ENCODE measurements at regions not wholly inside any gene's neighbourhood (a gene's known extent, or its start where the extent isn't known, plus 50 kb on each side); places are given as distances from the start of the nearest gene placed in this dataset.

GRCh38 chr15:98326804-98327203 is 321.5 kb upstream of the IGF1R start:
- Histone ChIP-seq H4K20me1 (ENCODE audit: control insufficient read depth, insufficient read depth, low read length, poor library complexity, severe bottlenecking) (no peaks in the 10 kb centered on the region), H3K4me2 (replicated peaks; ENCODE audit: low read depth, low read length, poor library complexity, severe bottlenecking) (no peak overlapping the region), H3K27me3 (replicated peaks in 1 of 4; ENCODE audit: control extremely low read depth in 1 of 4, control insufficient read depth in 3 of 4, insufficient read depth in 4 of 4, low read length in 3 of 4) (peaks cover 0 to 2% (median 0%) of the 10 kb centered on the region in 4 experiments), H3K4me3 (ENCODE audit: control extremely low read depth in 1 of 5, extremely low read depth in 1 of 5, insufficient read depth in 1 of 5, low read depth in 2 of 5, low read length in 4 of 5) (no peak overlapping the region), H3K36me3 (replicated peaks in 1 of 2; ENCODE audit: control extremely low read depth in 1 of 2, control insufficient read depth in 1 of 2, extremely low read depth in 1 of 2, insufficient read depth in 2 of 2, low read length in 1 of 2) (no peaks in the 10 kb centered on the region), H3K79me2 (ENCODE audit: control insufficient read depth, insufficient read depth, low read length) (no peaks in the 10 kb centered on the region), H3K27ac (ENCODE audit: low read length in 2 of 2) (no peak overlapping the region), H3K4me1 (ENCODE audit: control insufficient read depth in 2 of 2, insufficient read depth in 2 of 2, low read length in 2 of 2) (no peaks in the 10 kb centered on the region), H3K9me3 (ENCODE audit: control extremely low read depth in 1 of 3, control insufficient read depth in 2 of 3, insufficient read depth in 1 of 3, low read length in 2 of 3) (peaks cover 0 to 6% (median 6%) of the 10 kb centered on the region in 3 donors), H3K9ac (ENCODE audit: low read length) (no peak overlapping the region), H2AFZ (ENCODE audit: insufficient read depth, low read depth, low read length, poor library complexity, severe bottlenecking) (no peak overlapping the region)
- ChIA-PET POLR2A (no interaction called here), CTCF (no interaction called here)
- 83% methylated on average over 1 of the region's 5 CpGs for WGBS (ENCODE audit: insufficient coverage)
- no peak overlapping the region for H3K27ac Mint-ChIP-seq
- TF ChIP-seq, protein P1, sequence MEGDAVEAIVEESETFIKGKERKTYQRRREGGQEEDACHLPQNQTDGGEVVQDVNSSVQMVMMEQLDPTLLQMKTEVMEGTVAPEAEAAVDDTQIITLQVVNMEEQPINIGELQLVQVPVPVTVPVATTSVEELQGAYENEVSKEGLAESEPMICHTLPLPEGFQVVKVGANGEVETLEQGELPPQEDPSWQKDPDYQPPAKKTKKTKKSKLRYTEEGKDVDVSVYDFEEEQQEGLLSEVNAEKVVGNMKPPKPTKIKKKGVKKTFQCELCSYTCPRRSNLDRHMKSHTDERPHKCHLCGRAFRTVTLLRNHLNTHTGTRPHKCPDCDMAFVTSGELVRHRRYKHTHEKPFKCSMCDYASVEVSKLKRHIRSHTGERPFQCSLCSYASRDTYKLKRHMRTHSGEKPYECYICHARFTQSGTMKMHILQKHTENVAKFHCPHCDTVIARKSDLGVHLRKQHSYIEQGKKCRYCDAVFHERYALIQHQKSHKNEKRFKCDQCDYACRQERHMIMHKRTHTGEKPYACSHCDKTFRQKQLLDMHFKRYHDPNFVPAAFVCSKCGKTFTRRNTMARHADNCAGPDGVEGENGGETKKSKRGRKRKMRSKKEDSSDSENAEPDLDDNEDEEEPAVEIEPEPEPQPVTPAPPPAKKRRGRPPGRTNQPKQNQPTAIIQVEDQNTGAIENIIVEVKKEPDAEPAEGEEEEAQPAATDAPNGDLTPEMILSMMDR (IDR thresholded peaks at IDR 0.05) = no peak
- no peak for TF ChIP-seq EZH2 (IDR thresholded peaks at IDR 0.05; ENCODE audit: borderline replicate concordance, insufficient read depth, low read depth, low read length, poor library complexity, severe bottlenecking)
- H3K27me3 Mint-ChIP-seq = no peaks in the 10 kb centered on the region
- intact Hi-C loops (cut with micrococcal nuclease) = no loop called here
- H3K4me1 Mint-ChIP-seq = no peaks in the 10 kb centered on the region
- H3K4me3 Mint-ChIP-seq = no peak overlapping the region
- DNase-seq (no peak), ATAC-seq (ENCODE audit: low read depth) (no peak)
- peaks cover 3% of the 10 kb centered on the region for H3K9me3 Mint-ChIP-seq (ENCODE audit: insufficient read depth)

DNA sequence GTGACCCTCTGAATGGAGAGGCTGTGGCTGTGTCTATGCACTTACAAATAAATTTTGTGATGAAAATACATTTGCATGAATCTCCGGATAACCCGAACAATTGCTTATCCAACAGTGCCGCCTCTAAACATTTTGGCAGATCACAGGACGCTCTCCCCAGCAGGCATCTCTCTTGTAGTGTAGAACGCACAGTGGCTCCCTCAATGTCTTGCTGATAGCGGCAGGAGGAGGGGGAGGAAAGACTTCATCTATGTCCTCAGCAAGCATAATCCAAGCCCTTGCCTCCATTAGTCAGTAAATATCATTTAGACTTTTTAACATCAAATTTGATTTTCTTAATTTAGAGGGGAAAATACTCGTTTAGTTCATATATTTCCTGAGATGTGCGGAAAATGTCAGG is 318.1 kb upstream of the IGF1R start:
- Mint-ChIP-seq H3K4me3 (no peak overlapping the region), H3K9me3 (ENCODE audit: insufficient read depth) (peaks cover 3% of the 10 kb centered on the region), H3K27ac (no peak overlapping the region), H3K4me1 (no peaks in the 10 kb centered on the region), H3K27me3 (peaks cover 3% of the 10 kb centered on the region)
- H3K79me2 ChIP-seq (ENCODE audit: control insufficient read depth, insufficient read depth, low read length) = no peaks in the 10 kb centered on the region
- H3K27ac ChIP-seq (ENCODE audit: low read length in 2 of 2) = no peak overlapping the region
- TF ChIP-seq EZH2 (IDR thresholded peaks at IDR 0.05; ENCODE audit: borderline replicate concordance, insufficient read depth, low read depth, low read length, poor library complexity, severe bottlenecking) = no peak
- TF ChIP-seq, protein P1 (IDR thresholded peaks at IDR 0.05) = no peak
- no peak overlapping the region for H3K4me2 ChIP-seq (replicated peaks; ENCODE audit: low read depth, low read length, poor library complexity, severe bottlenecking)
- no peaks in the 10 kb centered on the region for H3K4me1 ChIP-seq (ENCODE audit: control insufficient read depth in 2 of 2, insufficient read depth in 2 of 2, low read length in 2 of 2)
- H3K36me3 ChIP-seq (replicated peaks in 1 of 2; ENCODE audit: control extremely low read depth in 1 of 2, control insufficient read depth in 1 of 2, extremely low read depth in 1 of 2, insufficient read depth in 2 of 2, low read length in 1 of 2) = no peaks in the 10 kb centered on the region
- H2AFZ ChIP-seq (ENCODE audit: insufficient read depth, low read depth, low read length, poor library complexity, severe bottlenecking) = no peak overlapping the region
- ATAC-seq (ENCODE audit: low read depth) (no peak), DNase-seq (no peak)
- no peak overlapping the region for H3K9ac ChIP-seq (ENCODE audit: low read length)
- intact Hi-C loops (cut with micrococcal nuclease) = no loop called here
- CTCF ChIA-PET = no interaction called here
- H3K9me3 ChIP-seq (ENCODE audit: control extremely low read depth in 1 of 3, control insufficient read depth in 2 of 3, insufficient read depth in 1 of 3, low read length in 2 of 3) = no peaks in the 10 kb centered on the region
- WGBS (ENCODE audit: insufficient coverage) = 61% methylated on average over 4 of the region's 8 CpGs
- peaks cover 0 to 2% (median 0%) of the 10 kb centered on the region in 4 experiments for H3K27me3 ChIP-seq (replicated peaks in 1 of 4; ENCODE audit: control extremely low read depth in 1 of 4, control insufficient read depth in 3 of 4, insufficient read depth in 4 of 4, low read length in 3 of 4)
- H4K20me1 ChIP-seq (ENCODE audit: control insufficient read depth, insufficient read depth, low read length, poor library complexity, severe bottlenecking) = no peaks in the 10 kb centered on the region
- POLR2A ChIA-PET = no interaction called here
- no peak overlapping the region for H3K4me3 ChIP-seq (ENCODE audit: control extremely low read depth in 1 of 5, extremely low read depth in 1 of 5, insufficient read depth in 1 of 5, low read depth in 2 of 5, low read length in 4 of 5)
